Fibroblast of lung (primary cell): ENCODE measurements at regions not wholly inside any gene's neighbourhood (a gene's known extent, or its start where the extent isn't known, plus 50 kb on each side); places are given as distances from the start of the nearest gene placed in this dataset.

Experiments used
- CTCF ChIP-seq, 2 donors: IDR thresholded peaks in 1 of 2; conservative IDR thresholded peaks in 1 of 2; 1 replicate in 1 of 2; 2 replicates in 1 of 2; pipeline ENCODE4 v1.5.1; 2011 to 2012; ENCODE audit warnings: low read length in 2 of 2, control low read depth in 1 of 2, inconsistent platforms in 1 of 2, low read depth in 1 of 2, mild to moderate bottlenecking in 1 of 2
- EZH2 ChIP-seq: IDR thresholded peaks from 2 replicates; pipeline ENCODE4 v1.5.1; 2012; ENCODE audit warnings: low read length, control low read depth, mild to moderate bottlenecking; ENCODE audit errors: missing control alignments

DNA sequence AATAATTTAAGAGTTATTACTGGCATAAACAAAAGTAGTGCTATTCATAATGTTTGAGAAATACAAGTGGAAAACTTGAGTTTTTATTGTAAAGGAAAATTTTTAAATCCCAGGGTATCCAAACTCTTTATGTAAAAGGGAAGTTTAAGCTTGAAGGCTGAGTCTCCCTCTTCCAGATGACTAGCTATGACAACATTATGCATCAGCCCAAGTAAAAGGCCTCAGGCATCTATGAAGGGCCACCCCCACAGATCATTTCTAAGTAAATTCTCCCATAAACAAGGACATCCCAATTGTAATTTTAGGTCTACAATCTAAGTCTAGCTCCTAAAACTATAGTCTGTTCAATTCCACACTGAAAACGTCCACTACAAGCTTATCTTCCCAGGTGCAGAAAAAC lies 166.2 kb upstream of the STEAP1 start:
- TF ChIP-seq CTCF (conservative IDR thresholded peaks at IDR 0.05 in 1 of 2, IDR thresholded peaks at IDR 0.05 in 1 of 2; ENCODE audit: low read depth in 1 of 2, low read length in 2 of 2) = no peak
- TF ChIP-seq EZH2 = no peak
